ENCODE measurements at regions not wholly inside any gene's neighbourhood (a gene's known extent, or its start where the extent isn't known, plus 50 kb on each side); places are given as distances from the start of the nearest gene placed in this dataset.

- Histone ChIP-seq H3K9me2 (replicated peaks; ENCODE audit: low read depth, low read length) (0 out of 2 replicates have a peak, but pooled peaks cover 4% of the 10 kb centered on the region), H3K79me2 (ENCODE audit: insufficient read depth, low read length) (no peaks in the 10 kb centered on the region), H3F3A (ENCODE audit: low read depth) (no peaks in the 10 kb centered on the region), H4K20me1 (ENCODE audit: insufficient read depth, low read length, poor library complexity, severe bottlenecking) (no peaks in the 10 kb centered on the region), H3K9ac (ENCODE audit: low read depth, low read length, poor library complexity, severe bottlenecking) (no peak overlapping the region), H2AFZ (ENCODE audit: low read length) (no peak overlapping the region), H3K36me3 (ENCODE audit: insufficient read depth, low read length) (no peaks in the 10 kb centered on the region), H3K27me3 (ENCODE audit: insufficient read depth, low read length, poor library complexity, severe bottlenecking) (no peaks in the 10 kb centered on the region), H3K9me3 (ENCODE audit: insufficient read depth, low read depth, low read length) (no peaks in the 10 kb centered on the region), H3K4me2 (ENCODE audit: low read depth, low read length, poor library complexity, severe bottlenecking) (no peak overlapping the region), H3K4me1 (ENCODE audit: insufficient read depth, low read length, poor library complexity, severe bottlenecking) (no peaks in the 10 kb centered on the region), H3K4me3 (ENCODE audit: low read length, poor library complexity, severe bottlenecking) (no peak overlapping the region)
- no peak for TF ChIP-seq CTCF (conservative IDR thresholded peaks at IDR 0.05; ENCODE audit: low read length)
- TF ChIP-seq EZH2phosphoT487 (IDR thresholded peaks at IDR 0.05; ENCODE audit: borderline replicate concordance): no peak
Measured at GRCh38 chr2:65856423-65856822, 424.0 kb upstream of the SPRED2 start.

- H3K36me3 ChIP-seq (ENCODE audit: insufficient read depth, low read length): no peaks in the 10 kb centered on the region
- TF ChIP-seq CTCF (conservative IDR thresholded peaks at IDR 0.05; ENCODE audit: low read length): no peak
- TF ChIP-seq EZH2phosphoT487 (IDR thresholded peaks at IDR 0.05; ENCODE audit: borderline replicate concordance): no peak
- no peaks in the 10 kb centered on the region for H3K27me3 ChIP-seq (ENCODE audit: insufficient read depth, low read length, poor library complexity, severe bottlenecking)
- no peak overlapping the region for H3K4me3 ChIP-seq (ENCODE audit: low read length, poor library complexity, severe bottlenecking)
- no peaks in the 10 kb centered on the region for H3K4me1 ChIP-seq (ENCODE audit: insufficient read depth, low read length, poor library complexity, severe bottlenecking)
- H3K9me3 ChIP-seq (ENCODE audit: insufficient read depth, low read depth, low read length): no peaks in the 10 kb centered on the region
- H4K20me1 ChIP-seq (ENCODE audit: insufficient read depth, low read length, poor library complexity, severe bottlenecking): no peaks in the 10 kb centered on the region
- H3K9me2 ChIP-seq (replicated peaks; ENCODE audit: low read depth, low read length): 0 out of 2 replicates have a peak, but pooled peaks cover 4% of the 10 kb centered on the region
- no peak overlapping the region for H2AFZ ChIP-seq (ENCODE audit: low read length)
- H3K79me2 ChIP-seq (ENCODE audit: insufficient read depth, low read length): no peaks in the 10 kb centered on the region
- H3K4me2 ChIP-seq (ENCODE audit: low read depth, low read length, poor library complexity, severe bottlenecking): no peak overlapping the region
- H3F3A ChIP-seq (ENCODE audit: low read depth): no peaks in the 10 kb centered on the region
- H3K9ac ChIP-seq (ENCODE audit: low read depth, low read length, poor library complexity, severe bottlenecking): no peak overlapping the region
Measured at GRCh38 chr2:65850695-65851094, 418.3 kb upstream of the SPRED2 start.

- H2AFZ ChIP-seq (ENCODE audit: low read length): no peak overlapping the region
- H3K27me3 ChIP-seq (ENCODE audit: insufficient read depth, low read length, poor library complexity, severe bottlenecking): no peaks in the 10 kb centered on the region
- no peaks in the 10 kb centered on the region for H3K4me1 ChIP-seq (ENCODE audit: insufficient read depth, low read length, poor library complexity, severe bottlenecking)
- no peak overlapping the region for H3K4me3 ChIP-seq (ENCODE audit: low read length, poor library complexity, severe bottlenecking)
- no peaks in the 10 kb centered on the region for H3K36me3 ChIP-seq (ENCODE audit: insufficient read depth, low read length)
- no peaks in the 10 kb centered on the region for H4K20me1 ChIP-seq (ENCODE audit: insufficient read depth, low read length, poor library complexity, severe bottlenecking)
- no peak overlapping the region for H3K4me2 ChIP-seq (ENCODE audit: low read depth, low read length, poor library complexity, severe bottlenecking)
- H3K9me2 ChIP-seq (replicated peaks; ENCODE audit: low read depth, low read length): no peaks in the 10 kb centered on the region
- no peaks in the 10 kb centered on the region for H3F3A ChIP-seq (ENCODE audit: low read depth)
- no peaks in the 10 kb centered on the region for H3K9me3 ChIP-seq (ENCODE audit: insufficient read depth, low read depth, low read length)
- H3K9ac ChIP-seq (ENCODE audit: low read depth, low read length, poor library complexity, severe bottlenecking): no peak overlapping the region
- no peaks in the 10 kb centered on the region for H3K79me2 ChIP-seq (ENCODE audit: insufficient read depth, low read length)
- no peak for TF ChIP-seq EZH2phosphoT487 (IDR thresholded peaks at IDR 0.05; ENCODE audit: borderline replicate concordance)
- no peak for TF ChIP-seq CTCF (conservative IDR thresholded peaks at IDR 0.05; ENCODE audit: low read length)
Measured at GRCh38 chr2:65846989-65847678, 414.7 kb upstream of the SPRED2 start.

Data from Loucy (cell line).